GM18909 (cell line): ENCODE measurements at regions not wholly inside any gene's neighbourhood (a gene's known extent, or its start where the extent isn't known, plus 50 kb on each side); places are given as distances from the start of the nearest gene placed in this dataset.

Experiments used
- ATAC-seq: cut with Tn5 transposase; IDR thresholded peaks from one replicate; pipeline ENCODE4 v1.9.1; 2021; ENCODE audit warnings: mild to moderate bottlenecking; ENCODE audit not compliant: unreplicated experiment, poor library complexity

DNA sequence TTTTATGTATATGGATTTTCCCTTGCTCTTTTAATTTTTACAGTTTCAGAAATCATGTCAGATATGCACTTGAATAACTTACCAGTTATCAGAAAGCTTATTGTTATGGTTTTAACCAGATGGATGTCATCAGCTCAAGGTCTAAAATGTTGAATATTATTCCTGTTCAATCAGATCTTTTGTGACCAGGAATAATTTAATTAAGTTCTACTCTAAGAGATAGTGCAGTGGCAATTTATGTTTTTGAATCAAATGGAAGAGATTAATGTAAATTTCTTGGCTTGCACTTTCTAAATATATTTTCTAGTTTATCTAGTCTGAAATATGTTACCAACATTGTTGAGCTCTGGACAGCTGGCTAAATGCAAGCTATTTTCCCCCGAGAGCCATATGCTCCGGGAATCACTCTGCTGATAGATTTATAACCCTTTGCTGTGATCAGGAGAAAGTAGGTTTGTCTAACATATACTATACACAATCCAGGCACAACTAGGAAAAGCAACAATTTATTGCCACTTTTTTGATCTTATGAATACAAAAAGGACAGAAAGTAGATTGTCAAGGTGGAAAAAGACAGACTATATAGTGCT lies 76.8 kb upstream of the CD96 start:
- ATAC-seq = no peak

DNA sequence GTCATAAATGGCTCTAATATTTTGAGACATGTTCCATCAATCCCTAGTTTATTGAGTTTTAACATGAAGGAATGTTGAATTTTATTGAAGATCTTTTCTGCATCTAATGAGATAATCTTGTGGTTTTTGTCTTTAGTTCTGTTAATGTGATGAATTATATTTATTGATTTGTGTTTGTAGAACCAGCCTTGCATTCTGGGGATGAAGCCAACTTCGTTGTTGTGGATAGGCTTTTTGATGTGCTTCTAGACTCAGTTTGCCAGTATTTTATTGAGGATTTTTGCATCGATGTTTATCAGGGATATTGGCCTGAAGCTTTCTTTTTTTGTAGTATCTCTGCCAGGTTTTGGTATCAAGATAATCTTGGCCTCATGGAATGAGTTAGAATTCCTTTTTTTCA lies 72.0 kb upstream of the CD96 start:
- no peak for ATAC-seq

- no peak for ATAC-seq
Observed at GRCh38 chr3:111471831-111472230, 70.2 kb upstream of the CD96 start.

DNA sequence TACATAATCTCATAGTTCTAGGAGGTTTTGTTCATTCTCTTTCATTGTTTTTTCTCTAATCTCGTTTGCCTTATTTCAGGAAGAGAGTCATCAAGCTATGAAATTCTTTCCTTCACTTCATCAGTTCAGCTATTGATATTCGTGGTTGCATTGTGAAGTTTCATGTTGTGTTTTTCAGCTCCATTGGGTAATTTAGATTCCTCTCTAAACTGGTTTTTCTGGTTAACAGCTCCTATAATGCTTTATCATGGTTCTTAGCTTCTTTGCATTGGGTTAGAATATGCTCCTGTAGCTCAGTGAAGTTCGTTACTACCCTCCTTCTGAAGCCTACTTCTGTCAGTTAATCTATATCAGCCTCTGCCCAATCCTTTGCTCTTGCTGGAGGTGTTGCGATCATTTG lies 69.4 kb upstream of the CD96 start:
- ATAC-seq = no peak

DNA sequence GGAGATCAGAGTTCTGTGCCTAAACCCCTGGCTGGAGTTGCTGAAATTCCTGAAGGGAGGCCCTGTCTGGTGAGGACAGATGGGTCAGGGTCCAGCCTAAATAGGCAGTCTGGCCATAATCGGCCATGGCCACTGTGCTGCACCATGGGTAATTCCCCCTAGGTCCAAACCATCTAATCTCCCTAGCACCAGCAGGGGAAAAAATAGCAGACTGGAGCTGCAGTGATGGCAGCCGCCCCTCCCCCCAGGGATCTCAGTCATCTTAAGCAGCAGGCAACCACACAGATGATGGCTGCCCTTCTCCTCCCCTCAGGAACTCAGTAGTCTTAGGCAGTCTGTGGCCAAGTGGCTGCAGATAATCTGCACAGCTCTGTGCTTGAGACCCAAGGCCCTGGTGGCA lies 68.4 kb upstream of the CD96 start:
- no peak for ATAC-seq

DNA sequence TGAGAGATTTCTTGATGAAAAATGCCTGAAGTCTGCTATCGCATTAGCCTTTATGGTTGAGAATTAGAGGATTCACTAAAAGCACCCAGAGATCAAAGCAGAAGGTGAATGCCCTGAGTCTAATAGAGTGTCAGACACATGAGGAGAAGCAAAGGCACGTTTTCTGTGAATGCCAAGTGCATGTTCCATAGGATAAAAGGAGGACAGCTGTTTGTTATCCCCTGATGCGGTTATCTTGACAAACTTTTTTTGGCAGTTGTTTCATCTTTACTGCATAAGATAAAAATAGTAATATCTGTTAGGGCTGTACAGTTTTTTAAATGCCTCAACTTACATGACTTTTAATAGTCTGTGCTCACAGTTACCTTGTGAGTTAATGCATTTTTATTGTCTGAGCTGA lies 65.3 kb upstream of the CD96 start:
- no peak for ATAC-seq

GRCh38 chr3:111480091-111480490 lies 61.9 kb upstream of the CD96 start:
- ATAC-seq = no peak

- no peak for ATAC-seq
Observed at GRCh38 chr3:111481551-111481950, 60.4 kb upstream of the CD96 start.

DNA sequence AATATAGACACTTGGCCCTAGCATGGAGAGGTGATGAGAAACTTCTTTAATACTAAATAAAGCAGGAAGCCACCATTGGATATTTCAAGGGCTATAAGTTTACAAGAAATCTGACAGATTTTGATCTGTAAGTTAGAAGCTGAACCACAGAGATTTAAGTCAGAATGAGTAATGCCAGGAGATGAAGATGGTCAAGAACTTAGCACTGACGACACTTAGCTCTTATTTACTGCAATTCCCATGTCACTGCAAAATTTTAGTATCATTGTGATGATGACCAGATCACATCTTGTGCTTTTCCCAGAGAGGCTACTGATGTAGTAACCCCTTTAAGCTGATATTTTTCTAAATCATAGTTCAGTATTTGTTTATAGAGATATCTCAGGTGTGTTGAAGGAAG lies 59.4 kb upstream of the CD96 start:
- no peak for ATAC-seq

- no peak for ATAC-seq
Observed at GRCh38 chr3:111485086-111485485, 56.9 kb upstream of the CD96 start.
